RWPE2 (cell line): ENCODE measurements at regions not wholly inside any gene's neighbourhood (a gene's known extent, or its start where the extent isn't known, plus 50 kb on each side); places are given as distances from the start of the nearest gene placed in this dataset.

Experiments
- ATAC-seq: fragments of 200-7000 bp; cut with Tn5 transposase; 3 replicates; pipeline ENCODE4 v1.9.1; 2021; ENCODE audit warnings: low read depth
- DNase-seq: peaks from one replicate; pipeline ENCODE4 v3.0.0-alpha.2; 2020; ENCODE audit warnings: low spot score
- H3K27ac ChIP-seq: fragments of 450-650 bp; 2 replicates; pipeline ENCODE4 v1.5.1; 2017; ENCODE audit warnings: mild to moderate bottlenecking; ENCODE audit not compliant: poor library complexity, severe bottlenecking
- H3K27me3 ChIP-seq: fragments of 250-450 bp; sonication (Bioruptor Pico); 2 replicates; pipeline ENCODE4 v1.5.1; 2021; ENCODE audit warnings: mild to moderate bottlenecking, moderate library complexity; ENCODE audit not compliant: insufficient read depth, poor library complexity, severe bottlenecking
- H3K36me3 ChIP-seq: fragments of 250-450 bp; sonication (Bioruptor Pico); 2 replicates; pipeline ENCODE4 v1.5.1; 2020; ENCODE audit warnings: low read depth, mild to moderate bottlenecking, moderate library complexity
- H3K4me1 ChIP-seq: fragments of 250-450 bp; sonication (Bioruptor Pico); 2 replicates; pipeline ENCODE4 v1.5.1; 2021; ENCODE audit warnings: mild to moderate bottlenecking, moderate library complexity; ENCODE audit not compliant: insufficient read depth, poor library complexity, severe bottlenecking
- H3K4me3 ChIP-seq: fragments of 250-450 bp; sonication (Bioruptor Pico); 2 replicates; pipeline ENCODE4 v1.5.1; 2021; ENCODE audit warnings: mild to moderate bottlenecking, moderate library complexity; ENCODE audit not compliant: severe bottlenecking
- H3K9me3 ChIP-seq: fragments of 250-450 bp; sonication (Bioruptor Pico); 2 replicates; pipeline ENCODE4 v1.5.1; 2021; ENCODE audit warnings: mild to moderate bottlenecking, moderate library complexity; ENCODE audit not compliant: severe bottlenecking
- TF ChIP-seq, protein P1 (sequence below): fragments of 450-650 bp; IDR thresholded peaks from one replicate; pipeline ENCODE4 v1.5.1; 2017; ENCODE audit warnings: mild to moderate bottlenecking, moderate library complexity; ENCODE audit not compliant: poor library complexity, severe bottlenecking

DNA sequence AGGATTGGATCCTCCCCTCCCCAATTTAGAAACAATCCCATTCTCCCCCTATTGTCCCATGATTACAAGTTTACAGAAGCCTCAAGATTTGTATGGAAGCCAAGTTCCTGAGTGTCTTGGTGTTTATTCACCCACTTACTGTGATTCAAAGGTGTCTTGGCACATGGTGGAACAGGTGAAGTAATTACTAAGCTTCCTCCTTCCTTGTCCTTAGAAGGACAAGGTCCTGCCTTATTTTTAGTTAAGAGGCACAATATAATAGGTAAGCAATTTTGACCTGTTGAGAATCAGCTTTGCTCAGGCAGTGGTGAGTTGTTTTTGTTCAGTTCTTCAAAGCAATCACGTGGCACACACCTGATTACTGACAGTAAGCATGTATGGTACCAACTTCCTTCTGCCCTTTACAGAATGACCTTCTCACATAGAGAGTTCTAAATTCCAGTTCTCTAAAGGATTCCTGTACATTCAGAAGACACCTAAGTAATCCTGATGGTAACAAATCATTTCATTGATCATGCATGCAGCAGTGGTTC, 60.7 kb upstream of the SLC13A1 start:
- Histone ChIP-seq H3K27me3 (no peaks in the 10 kb centered on the region), H3K36me3 (no peaks in the 10 kb centered on the region), H3K27ac (no peak overlapping the region), H3K9me3 (no peaks in the 10 kb centered on the region), H3K4me1 (no peaks in the 10 kb centered on the region), H3K4me3 (no peak overlapping the region)
- TF ChIP-seq, protein P1, sequence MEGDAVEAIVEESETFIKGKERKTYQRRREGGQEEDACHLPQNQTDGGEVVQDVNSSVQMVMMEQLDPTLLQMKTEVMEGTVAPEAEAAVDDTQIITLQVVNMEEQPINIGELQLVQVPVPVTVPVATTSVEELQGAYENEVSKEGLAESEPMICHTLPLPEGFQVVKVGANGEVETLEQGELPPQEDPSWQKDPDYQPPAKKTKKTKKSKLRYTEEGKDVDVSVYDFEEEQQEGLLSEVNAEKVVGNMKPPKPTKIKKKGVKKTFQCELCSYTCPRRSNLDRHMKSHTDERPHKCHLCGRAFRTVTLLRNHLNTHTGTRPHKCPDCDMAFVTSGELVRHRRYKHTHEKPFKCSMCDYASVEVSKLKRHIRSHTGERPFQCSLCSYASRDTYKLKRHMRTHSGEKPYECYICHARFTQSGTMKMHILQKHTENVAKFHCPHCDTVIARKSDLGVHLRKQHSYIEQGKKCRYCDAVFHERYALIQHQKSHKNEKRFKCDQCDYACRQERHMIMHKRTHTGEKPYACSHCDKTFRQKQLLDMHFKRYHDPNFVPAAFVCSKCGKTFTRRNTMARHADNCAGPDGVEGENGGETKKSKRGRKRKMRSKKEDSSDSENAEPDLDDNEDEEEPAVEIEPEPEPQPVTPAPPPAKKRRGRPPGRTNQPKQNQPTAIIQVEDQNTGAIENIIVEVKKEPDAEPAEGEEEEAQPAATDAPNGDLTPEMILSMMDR: no peak
- DNase-seq (no peak), ATAC-seq (no peak)

DNA sequence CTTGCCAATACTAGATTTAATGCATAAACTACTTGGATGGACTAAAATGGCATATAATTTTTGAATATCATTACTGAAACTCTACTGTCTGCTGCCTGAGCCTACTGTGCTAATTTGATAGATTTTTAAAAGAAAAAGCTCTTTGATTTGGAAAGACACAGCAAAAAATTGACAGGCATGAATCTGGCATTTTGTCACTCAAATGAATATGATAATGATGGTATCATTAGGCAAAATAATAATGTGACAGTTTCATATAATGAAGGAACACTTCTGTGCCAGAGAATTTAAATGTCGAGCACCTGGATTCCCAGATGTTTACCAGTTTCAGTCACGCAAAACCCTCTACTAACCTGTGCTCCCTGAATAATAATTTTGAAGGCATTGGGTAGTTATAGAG, 60.0 kb upstream of the SLC13A1 start:
- Histone ChIP-seq H3K36me3 (no peaks in the 10 kb centered on the region), H3K9me3 (no peaks in the 10 kb centered on the region), H3K4me1 (no peaks in the 10 kb centered on the region), H3K27ac (no peak overlapping the region), H3K27me3 (no peaks in the 10 kb centered on the region), H3K4me3 (no peak overlapping the region)
- TF ChIP-seq, protein P1: no peak
- DNase-seq: no peak
- no peak for ATAC-seq
